Thoracic aorta (tissue), 2 donors: ENCODE measurements at regions not wholly inside any gene's neighbourhood (a gene's known extent, or its start where the extent isn't known, plus 50 kb on each side); places are given as distances from the start of the nearest gene placed in this dataset.

Experiments
- ATAC-seq: fragments of 150-250 bp; one replicate; pipeline ENCODE4 v1.8.0; 2017; ENCODE audit warnings: low read depth; ENCODE audit not compliant: insufficient number of reproducible peaks, low FRiP score
- DNase-seq: peaks from one replicate; pipeline ENCODE4 v3.0.0-alpha.2; 2020; ENCODE audit warnings: low spot score
- H3K27ac ChIP-seq, 2 donors: fragments of 200-600 bp; sonication (generic); 1 replicate in 1 of 2; 2 replicates in 1 of 2; pipeline ENCODE4 v1.5.1; 2016; ENCODE audit warnings: mild to moderate bottlenecking in 2 of 2, moderate library complexity in 2 of 2
- H3K27me3 ChIP-seq: fragments of 200-600 bp; sonication (generic); replicated peaks from 2 replicates; pipeline ENCODE4 v1.6.0; 2016; ENCODE audit warnings: mild to moderate bottlenecking; ENCODE audit not compliant: insufficient read depth
- H3K36me3 ChIP-seq: fragments of 200-600 bp; sonication (generic); one replicate; pipeline ENCODE4 v1.5.1; 2016
- H3K4me1 ChIP-seq, 2 donors: fragments of 200-600 bp; sonication (generic); 1 replicate in 1 of 2; 2 replicates in 1 of 2; pipeline versions ENCODE4 v1.5.1 to v1.6.0; 2016; ENCODE audit warnings: low read depth in 2 of 2, mild to moderate bottlenecking in 1 of 2; ENCODE audit not compliant: control insufficient read depth in 1 of 2
- H3K4me3 ChIP-seq: fragments of 200-600 bp; sonication (generic); 2 replicates; pipeline ENCODE4 v1.5.1; 2016; ENCODE audit warnings: mild to moderate bottlenecking
- H3K9me3 ChIP-seq: fragments of 200-600 bp; sonication (generic); 2 replicates; pipeline ENCODE4 v1.5.1; 2016
- TF ChIP-seq, protein P1 (sequence below): fragments of 200-600 bp; sonication (generic); IDR thresholded peaks from one replicate; pipeline ENCODE4 v1.5.1; 2019; ENCODE audit warnings: antibody characterized with exemption

DNA sequence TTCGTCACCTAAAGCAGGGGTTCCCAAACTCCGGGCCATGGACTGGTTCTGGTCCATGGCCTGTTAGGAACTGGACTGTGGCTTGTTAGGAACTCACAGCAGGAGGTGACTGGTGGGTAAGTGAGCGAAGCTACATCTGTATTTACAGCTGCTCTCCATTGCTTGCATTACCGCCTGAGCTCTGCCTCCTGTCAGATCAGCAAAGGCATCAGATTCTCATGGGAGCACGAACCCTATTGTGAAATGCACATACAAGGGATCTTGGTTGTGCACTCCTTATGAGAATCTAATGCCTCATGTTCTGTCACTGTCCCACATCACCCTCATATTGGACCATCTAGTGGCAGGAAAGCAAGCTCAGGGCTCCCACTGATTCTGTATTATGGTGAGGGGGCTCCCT is 217.0 kb downstream of the ZFP36L2 start:
- Histone ChIP-seq H3K27ac (no peak overlapping the region), H3K4me3 (no peak overlapping the region), H3K27me3 (no peaks in the 10 kb centered on the region), H3K4me1 (no peaks in the 10 kb centered on the region), H3K9me3 (no peaks in the 10 kb centered on the region), H3K36me3 (no peaks in the 10 kb centered on the region)
- TF ChIP-seq, protein P1, sequence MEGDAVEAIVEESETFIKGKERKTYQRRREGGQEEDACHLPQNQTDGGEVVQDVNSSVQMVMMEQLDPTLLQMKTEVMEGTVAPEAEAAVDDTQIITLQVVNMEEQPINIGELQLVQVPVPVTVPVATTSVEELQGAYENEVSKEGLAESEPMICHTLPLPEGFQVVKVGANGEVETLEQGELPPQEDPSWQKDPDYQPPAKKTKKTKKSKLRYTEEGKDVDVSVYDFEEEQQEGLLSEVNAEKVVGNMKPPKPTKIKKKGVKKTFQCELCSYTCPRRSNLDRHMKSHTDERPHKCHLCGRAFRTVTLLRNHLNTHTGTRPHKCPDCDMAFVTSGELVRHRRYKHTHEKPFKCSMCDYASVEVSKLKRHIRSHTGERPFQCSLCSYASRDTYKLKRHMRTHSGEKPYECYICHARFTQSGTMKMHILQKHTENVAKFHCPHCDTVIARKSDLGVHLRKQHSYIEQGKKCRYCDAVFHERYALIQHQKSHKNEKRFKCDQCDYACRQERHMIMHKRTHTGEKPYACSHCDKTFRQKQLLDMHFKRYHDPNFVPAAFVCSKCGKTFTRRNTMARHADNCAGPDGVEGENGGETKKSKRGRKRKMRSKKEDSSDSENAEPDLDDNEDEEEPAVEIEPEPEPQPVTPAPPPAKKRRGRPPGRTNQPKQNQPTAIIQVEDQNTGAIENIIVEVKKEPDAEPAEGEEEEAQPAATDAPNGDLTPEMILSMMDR, result no peak
- ATAC-seq (no peak), DNase-seq (no peak)

DNA sequence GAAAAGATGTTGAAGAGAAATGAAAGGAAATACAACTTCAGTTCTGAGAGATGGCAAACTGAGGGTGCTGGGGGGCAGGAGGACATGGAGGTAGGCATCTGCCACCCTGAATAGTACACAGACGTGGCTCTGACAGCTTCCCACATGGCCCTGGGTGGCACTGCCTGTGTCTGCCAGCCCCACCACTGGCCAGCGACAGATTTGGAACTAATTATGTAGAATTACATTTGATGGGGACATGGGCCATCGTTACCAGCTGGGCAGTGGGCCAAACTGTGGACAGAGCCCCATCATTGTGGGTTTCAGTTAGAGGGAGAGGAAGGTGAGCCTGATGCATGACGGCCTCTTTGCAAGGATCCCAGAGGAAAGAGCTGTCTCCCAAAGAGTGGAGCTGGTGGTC is 216.0 kb upstream of the HAAO start:
- no peak overlapping the region for H3K4me3 ChIP-seq
- H3K4me1 ChIP-seq, result no peaks in the 10 kb centered on the region
- no peaks in the 10 kb centered on the region for H3K36me3 ChIP-seq
- ATAC-seq (no peak), DNase-seq (no peak)
- no peaks in the 10 kb centered on the region for H3K27me3 ChIP-seq
- TF ChIP-seq, protein P1, result no peak
- H3K9me3 ChIP-seq, result no peaks in the 10 kb centered on the region
- H3K27ac ChIP-seq, result no peak overlapping the region

DNA sequence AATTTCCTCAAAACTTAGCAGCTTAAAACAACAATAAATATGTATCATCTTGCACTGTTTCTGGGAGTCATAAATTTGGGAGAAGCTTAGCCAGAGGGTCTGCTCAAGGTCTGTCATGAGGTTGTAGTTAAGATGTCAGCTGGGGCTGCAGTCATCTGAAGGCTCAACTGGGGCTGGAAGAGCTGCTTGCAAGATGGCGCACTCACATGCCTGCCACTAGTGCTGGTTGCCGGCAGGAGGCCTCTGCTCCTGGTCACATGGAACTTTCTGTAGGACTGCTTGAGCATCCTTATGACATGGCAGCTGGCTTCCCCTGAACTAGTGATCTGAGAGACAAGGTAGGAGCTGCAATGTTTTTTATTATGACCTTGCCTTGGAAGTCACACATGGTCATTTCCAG is 215.5 kb upstream of the HAAO start:
- no peak overlapping the region for H3K27ac ChIP-seq
- no peaks in the 10 kb centered on the region for H3K27me3 ChIP-seq
- H3K36me3 ChIP-seq, result no peaks in the 10 kb centered on the region
- no peak overlapping the region for H3K4me3 ChIP-seq
- no peak for DNase-seq
- H3K9me3 ChIP-seq, result no peaks in the 10 kb centered on the region
- no peaks in the 10 kb centered on the region for H3K4me1 ChIP-seq
- ATAC-seq, result no peak
- TF ChIP-seq, protein P1, result no peak

DNA sequence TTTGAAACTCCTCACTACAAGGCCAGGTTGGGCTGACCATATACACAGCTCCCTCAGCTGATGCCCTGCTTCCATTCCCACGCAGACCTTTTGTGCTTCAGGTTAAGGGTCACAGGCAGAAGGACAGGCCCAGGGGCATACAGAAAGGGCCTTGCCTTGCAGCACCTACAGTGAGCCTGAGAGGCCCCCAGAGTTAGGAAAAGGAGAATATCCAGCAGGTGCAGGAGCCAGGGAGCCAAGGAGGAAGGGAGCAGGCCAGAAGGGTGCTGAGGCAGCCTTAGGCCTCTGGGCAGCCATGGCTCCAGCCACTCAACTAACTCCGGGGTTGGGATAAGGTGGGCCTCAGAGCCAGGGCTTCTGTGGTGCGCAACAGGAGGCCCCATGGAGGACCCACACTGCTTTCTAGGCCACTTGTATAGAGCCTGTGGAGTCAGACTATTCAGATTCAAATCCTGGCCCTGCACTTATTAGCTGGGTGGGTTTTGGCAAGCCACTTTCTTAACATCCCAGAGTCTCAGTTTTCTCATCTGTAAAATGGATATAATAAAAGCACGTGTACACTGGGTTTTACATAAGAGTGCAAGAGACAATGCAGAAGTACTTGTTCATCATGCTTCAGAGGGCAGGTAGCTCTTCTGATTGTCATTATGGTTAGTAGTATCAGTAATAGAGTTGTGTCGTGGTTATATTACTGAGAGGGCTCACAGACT is 214.6 kb upstream of the HAAO start:
- H3K36me3 ChIP-seq, result no peaks in the 10 kb centered on the region
- TF ChIP-seq, protein P1, result no peak
- no peak for ATAC-seq

DNA sequence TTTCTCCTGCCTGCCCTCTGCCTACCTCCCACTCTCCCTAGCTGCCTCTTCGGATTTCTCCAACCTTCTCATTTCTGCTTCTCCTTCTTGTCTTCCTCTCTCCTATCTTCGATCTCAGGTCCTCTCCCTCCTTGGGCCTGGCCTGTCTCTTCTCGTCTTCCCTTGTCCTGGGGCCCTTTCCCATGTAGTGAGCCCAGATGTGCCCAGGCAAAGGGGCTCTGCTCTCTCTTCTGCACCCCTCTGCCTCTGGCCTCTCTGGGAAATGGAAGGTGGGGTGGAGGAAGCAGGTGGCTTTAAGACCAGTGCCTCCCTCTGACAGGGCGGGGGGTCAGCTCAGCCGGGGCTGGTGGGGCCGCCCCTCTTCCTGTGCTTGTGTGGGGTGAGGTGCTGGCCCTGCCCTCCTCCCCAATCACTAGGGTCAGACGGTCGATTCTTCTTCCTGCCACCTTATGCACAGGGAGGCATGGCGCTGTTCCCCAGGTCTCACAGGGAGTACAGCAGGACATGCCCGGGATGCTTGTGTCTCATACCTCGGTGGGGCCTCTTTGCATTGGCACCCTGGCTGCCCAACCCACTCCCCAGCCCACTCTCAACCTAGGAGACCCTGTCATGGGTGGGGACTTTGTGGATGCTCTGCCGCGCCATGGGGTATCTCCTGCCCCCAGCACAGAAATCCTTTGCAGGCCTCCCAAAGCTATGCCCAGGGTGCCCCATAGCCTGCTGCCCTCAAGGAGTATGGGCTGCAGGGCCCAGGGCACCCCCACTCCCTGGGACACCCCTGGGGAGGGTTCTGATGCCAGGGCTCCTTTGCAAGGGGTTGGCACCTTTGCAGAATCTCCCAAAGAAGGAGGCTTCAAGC is 213.8 kb upstream of the HAAO start:
- Histone ChIP-seq H3K27me3 (no peaks in the 10 kb centered on the region), H3K27ac (no peak overlapping the region), H3K36me3 (no peaks in the 10 kb centered on the region), H3K4me1 (no peaks in the 10 kb centered on the region), H3K4me3 (no peak overlapping the region), H3K9me3 (no peaks in the 10 kb centered on the region)
- TF ChIP-seq, protein P1, result no peak
- ATAC-seq (no peak), DNase-seq (no peak)

More for the DNA sequence above, 214.6 kb upstream of the HAAO start:
- Histone ChIP-seq H3K27me3 (no peaks in the 10 kb centered on the region), H3K4me1 (no peaks in the 10 kb centered on the region), H3K9me3 (no peaks in the 10 kb centered on the region), H3K27ac (no peak overlapping the region), H3K4me3 (no peak overlapping the region)
- DNase-seq, result no peak
